ENCODE measurements at regions not wholly inside any gene's neighbourhood (a gene's known extent, or its start where the extent isn't known, plus 50 kb on each side); places are given as distances from the start of the nearest gene placed in this dataset.

DNA sequence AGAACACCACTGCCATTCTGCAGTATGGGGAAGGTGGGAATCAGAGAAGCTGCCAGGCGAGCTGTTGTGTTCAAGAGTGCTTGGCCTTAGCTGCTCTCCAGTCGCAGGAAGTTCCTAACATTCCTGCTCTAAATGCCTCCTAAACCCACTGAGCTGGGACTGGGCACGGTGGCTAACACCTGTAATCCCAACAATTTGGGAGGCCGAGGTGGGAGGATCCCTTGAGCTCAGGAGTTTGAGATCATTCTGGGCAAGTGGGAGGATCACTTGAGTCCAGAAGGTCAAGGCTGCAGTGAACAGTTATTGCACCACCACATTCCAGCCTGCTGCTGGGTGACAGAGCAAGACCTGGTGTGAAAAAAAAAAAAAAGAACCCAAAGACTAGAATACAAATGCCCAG, 690.3 kb upstream of the FAM241A start:
- TF ChIP-seq, protein P1, sequence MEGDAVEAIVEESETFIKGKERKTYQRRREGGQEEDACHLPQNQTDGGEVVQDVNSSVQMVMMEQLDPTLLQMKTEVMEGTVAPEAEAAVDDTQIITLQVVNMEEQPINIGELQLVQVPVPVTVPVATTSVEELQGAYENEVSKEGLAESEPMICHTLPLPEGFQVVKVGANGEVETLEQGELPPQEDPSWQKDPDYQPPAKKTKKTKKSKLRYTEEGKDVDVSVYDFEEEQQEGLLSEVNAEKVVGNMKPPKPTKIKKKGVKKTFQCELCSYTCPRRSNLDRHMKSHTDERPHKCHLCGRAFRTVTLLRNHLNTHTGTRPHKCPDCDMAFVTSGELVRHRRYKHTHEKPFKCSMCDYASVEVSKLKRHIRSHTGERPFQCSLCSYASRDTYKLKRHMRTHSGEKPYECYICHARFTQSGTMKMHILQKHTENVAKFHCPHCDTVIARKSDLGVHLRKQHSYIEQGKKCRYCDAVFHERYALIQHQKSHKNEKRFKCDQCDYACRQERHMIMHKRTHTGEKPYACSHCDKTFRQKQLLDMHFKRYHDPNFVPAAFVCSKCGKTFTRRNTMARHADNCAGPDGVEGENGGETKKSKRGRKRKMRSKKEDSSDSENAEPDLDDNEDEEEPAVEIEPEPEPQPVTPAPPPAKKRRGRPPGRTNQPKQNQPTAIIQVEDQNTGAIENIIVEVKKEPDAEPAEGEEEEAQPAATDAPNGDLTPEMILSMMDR (optimal IDR thresholded peaks at IDR 0.05 in 1 of 3, IDR thresholded peaks at IDR 0.05 in 1 of 3, conservative IDR thresholded peaks at IDR 0.05 in 1 of 3; ENCODE audit: extremely low read depth in 1 of 3, insufficient read depth in 2 of 3, low read length in 3 of 3): no peak
- TF ChIP-seq EZH2 (IDR thresholded peaks at IDR 0.05; ENCODE audit: low read length): no peak

Data from keratinocyte (primary cell).